ENCODE measurements at regions not wholly inside any gene's neighbourhood (a gene's known extent, or its start where the extent isn't known, plus 50 kb on each side); places are given as distances from the start of the nearest gene placed in this dataset.

DNA sequence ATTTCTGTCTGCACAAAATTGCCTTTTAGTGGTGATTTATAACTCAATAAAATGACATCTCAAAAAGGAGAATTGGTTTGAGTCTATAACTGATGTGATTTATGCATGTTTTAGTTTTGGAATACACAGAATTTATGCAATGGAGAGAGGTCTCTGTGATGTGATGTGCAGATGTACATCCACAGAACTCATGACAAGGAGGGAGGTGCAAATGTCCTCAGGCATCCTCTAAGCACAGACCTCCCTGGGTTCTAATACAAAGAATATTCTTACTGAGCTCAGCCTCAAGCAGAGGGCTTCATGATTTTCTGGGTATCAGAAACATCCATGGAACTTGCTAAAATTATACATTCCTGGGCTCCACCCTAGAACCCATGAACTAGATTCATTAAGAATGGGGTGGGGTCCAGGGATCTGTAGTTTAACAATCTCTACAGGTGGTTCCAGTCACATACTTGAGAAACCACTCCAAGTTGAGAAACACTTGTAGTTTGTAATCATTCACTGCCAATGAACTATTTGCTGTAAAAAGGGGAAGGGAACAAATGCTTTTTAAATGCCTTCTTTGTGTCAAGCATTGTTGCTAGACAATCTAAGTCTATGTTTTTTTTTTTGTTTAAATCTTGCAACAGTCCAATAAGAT, 60.2 kb upstream of the NEDD9 start:
- ChIA-PET POLR2A (no interaction called here), CTCF (no interaction called here)
- Histone ChIP-seq H3K9me3 (no peaks in the 10 kb centered on the region), H3K27ac (ENCODE audit: low read depth in 2 of 2, low read length in 1 of 2) (no peak overlapping the region), H3K4me2 (no peak overlapping the region), H2AFZ (ENCODE audit: low read depth) (no peak overlapping the region), H3K36me3 (replicated peaks in 1 of 2; ENCODE audit: control insufficient read depth in 1 of 2, insufficient read depth in 2 of 2, low read length in 1 of 2) (no peaks in the 10 kb centered on the region), H3K9ac (no peak overlapping the region), H3K4me1 (ENCODE audit: control insufficient read depth in 1 of 2, insufficient read depth in 2 of 2, low read depth in 1 of 2, low read length in 1 of 2) (peaks cover 0 to 4% of the 10 kb centered on the region in 2 experiments; a peak in 1 of 4 replicates), H3K4me3 (ENCODE audit: low read depth in 2 of 2, low read length in 1 of 2) (no peak overlapping the region), H3K9me2 (no peaks in the 10 kb centered on the region), H3K27me3 (ENCODE audit: insufficient read depth) (no peaks in the 10 kb centered on the region), H3K79me2 (ENCODE audit: insufficient read depth) (no peaks in the 10 kb centered on the region), H4K20me1 (ENCODE audit: insufficient read depth) (no peaks in the 10 kb centered on the region), H3F3A (replicated peaks; ENCODE audit: insufficient read depth) (no peaks in the 10 kb centered on the region)
- DNase-seq: no peak
- TF ChIP-seq, protein P1, sequence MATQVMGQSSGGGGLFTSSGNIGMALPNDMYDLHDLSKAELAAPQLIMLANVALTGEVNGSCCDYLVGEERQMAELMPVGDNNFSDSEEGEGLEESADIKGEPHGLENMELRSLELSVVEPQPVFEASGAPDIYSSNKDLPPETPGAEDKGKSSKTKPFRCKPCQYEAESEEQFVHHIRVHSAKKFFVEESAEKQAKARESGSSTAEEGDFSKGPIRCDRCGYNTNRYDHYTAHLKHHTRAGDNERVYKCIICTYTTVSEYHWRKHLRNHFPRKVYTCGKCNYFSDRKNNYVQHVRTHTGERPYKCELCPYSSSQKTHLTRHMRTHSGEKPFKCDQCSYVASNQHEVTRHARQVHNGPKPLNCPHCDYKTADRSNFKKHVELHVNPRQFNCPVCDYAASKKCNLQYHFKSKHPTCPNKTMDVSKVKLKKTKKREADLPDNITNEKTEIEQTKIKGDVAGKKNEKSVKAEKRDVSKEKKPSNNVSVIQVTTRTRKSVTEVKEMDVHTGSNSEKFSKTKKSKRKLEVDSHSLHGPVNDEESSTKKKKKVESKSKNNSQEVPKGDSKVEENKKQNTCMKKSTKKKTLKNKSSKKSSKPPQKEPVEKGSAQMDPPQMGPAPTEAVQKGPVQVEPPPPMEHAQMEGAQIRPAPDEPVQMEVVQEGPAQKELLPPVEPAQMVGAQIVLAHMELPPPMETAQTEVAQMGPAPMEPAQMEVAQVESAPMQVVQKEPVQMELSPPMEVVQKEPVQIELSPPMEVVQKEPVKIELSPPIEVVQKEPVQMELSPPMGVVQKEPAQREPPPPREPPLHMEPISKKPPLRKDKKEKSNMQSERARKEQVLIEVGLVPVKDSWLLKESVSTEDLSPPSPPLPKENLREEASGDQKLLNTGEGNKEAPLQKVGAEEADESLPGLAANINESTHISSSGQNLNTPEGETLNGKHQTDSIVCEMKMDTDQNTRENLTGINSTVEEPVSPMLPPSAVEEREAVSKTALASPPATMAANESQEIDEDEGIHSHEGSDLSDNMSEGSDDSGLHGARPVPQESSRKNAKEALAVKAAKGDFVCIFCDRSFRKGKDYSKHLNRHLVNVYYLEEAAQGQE (IDR thresholded peaks at IDR 0.05; ENCODE audit: low read depth, low read length): no peak
- TF ChIP-seq TCF12 (IDR thresholded peaks at IDR 0.05) (no peak), FOXM1 (IDR thresholded peaks at IDR 0.05; ENCODE audit: low read depth) (no peak), TEAD4 (IDR thresholded peaks at IDR 0.05; ENCODE audit: borderline replicate concordance, insufficient read depth) (no peak), ELF1 (IDR thresholded peaks at IDR 0.05) (no peak), SIN3A (IDR thresholded peaks at IDR 0.05; ENCODE audit: borderline replicate concordance, low read depth, low read length) (no peak)

DNA sequence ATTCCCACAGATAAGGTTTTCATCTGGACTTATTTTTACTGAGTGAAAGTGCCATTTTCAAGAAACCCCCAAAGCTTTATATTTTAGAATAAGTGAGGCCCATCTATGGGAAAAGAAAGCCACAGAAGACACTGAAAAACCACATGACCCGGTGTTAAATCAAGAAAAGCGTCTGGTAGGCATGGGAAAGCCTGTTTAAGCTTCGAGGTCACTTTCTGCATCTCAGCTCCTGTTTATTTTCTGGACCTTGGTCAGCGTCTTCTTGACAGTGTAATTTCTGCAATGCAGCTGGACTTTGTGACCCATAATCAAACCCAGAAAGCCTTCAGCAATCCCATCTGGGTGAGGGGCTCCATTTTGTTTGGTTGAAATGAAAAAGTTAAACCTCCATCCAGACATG, 59.6 kb upstream of the NEDD9 start:
- Histone ChIP-seq H3K4me3 (ENCODE audit: low read depth in 2 of 2, low read length in 1 of 2) (no peak overlapping the region), H3K9me2 (no peaks in the 10 kb centered on the region), H4K20me1 (ENCODE audit: insufficient read depth) (no peaks in the 10 kb centered on the region), H3K79me2 (ENCODE audit: insufficient read depth) (no peaks in the 10 kb centered on the region), H3K27me3 (ENCODE audit: insufficient read depth) (no peaks in the 10 kb centered on the region), H3K36me3 (replicated peaks in 1 of 2; ENCODE audit: control insufficient read depth in 1 of 2, insufficient read depth in 2 of 2, low read length in 1 of 2) (no peaks in the 10 kb centered on the region), H3K9me3 (no peaks in the 10 kb centered on the region), H2AFZ (ENCODE audit: low read depth) (no peak overlapping the region), H3K4me1 (ENCODE audit: control insufficient read depth in 1 of 2, insufficient read depth in 2 of 2, low read depth in 1 of 2, low read length in 1 of 2) (peaks cover 0 to 4% of the 10 kb centered on the region in 2 experiments; a peak in 1 of 4 replicates), H3F3A (replicated peaks; ENCODE audit: insufficient read depth) (no peaks in the 10 kb centered on the region), H3K9ac (no peak overlapping the region), H3K4me2 (no peak overlapping the region), H3K27ac (ENCODE audit: low read depth in 2 of 2, low read length in 1 of 2) (peak overlapping the region in 1 of 2 experiments; percentile 16; a peak in 1 of 4 replicates)
- WGBS (ENCODE audit: low lambda C conversion rate): 61% methylated on average over 4 of the region's 4 CpGs
- TF ChIP-seq, protein P2, sequence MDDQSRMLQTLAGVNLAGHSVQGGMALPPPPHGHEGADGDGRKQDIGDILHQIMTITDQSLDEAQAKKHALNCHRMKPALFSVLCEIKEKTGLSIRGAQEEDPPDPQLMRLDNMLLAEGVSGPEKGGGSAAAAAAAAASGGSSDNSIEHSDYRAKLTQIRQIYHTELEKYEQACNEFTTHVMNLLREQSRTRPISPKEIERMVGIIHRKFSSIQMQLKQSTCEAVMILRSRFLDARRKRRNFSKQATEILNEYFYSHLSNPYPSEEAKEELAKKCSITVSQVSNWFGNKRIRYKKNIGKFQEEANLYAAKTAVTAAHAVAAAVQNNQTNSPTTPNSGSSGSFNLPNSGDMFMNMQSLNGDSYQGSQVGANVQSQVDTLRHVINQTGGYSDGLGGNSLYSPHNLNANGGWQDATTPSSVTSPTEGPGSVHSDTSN (IDR thresholded peaks at IDR 0.05): no peak
- TF ChIP-seq POLR2AphosphoS5 (IDR thresholded peaks at IDR 0.05; ENCODE audit: low read depth, low read length) (no peak), EZH2phosphoT487 (IDR thresholded peaks at IDR 0.05; ENCODE audit: borderline replicate concordance, low read depth) (no peak)
- TF ChIP-seq, protein P3, sequence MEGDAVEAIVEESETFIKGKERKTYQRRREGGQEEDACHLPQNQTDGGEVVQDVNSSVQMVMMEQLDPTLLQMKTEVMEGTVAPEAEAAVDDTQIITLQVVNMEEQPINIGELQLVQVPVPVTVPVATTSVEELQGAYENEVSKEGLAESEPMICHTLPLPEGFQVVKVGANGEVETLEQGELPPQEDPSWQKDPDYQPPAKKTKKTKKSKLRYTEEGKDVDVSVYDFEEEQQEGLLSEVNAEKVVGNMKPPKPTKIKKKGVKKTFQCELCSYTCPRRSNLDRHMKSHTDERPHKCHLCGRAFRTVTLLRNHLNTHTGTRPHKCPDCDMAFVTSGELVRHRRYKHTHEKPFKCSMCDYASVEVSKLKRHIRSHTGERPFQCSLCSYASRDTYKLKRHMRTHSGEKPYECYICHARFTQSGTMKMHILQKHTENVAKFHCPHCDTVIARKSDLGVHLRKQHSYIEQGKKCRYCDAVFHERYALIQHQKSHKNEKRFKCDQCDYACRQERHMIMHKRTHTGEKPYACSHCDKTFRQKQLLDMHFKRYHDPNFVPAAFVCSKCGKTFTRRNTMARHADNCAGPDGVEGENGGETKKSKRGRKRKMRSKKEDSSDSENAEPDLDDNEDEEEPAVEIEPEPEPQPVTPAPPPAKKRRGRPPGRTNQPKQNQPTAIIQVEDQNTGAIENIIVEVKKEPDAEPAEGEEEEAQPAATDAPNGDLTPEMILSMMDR (IDR thresholded peaks at IDR 0.05): no peak
- TF ChIP-seq, protein P1 (IDR thresholded peaks at IDR 0.05; ENCODE audit: low read depth, low read length): peak; percentile 72; the same call in 1 of the 2 replicates
- POLR2A ChIA-PET: no interaction called here
- CTCF ChIA-PET: no interaction called here
- DNase-seq: no peak
